ENCODE measurements at regions not wholly inside any gene's neighbourhood (a gene's known extent, or its start where the extent isn't known, plus 50 kb on each side); places are given as distances from the start of the nearest gene placed in this dataset.
"Not testable (repeated sequence)": the region's sequence is repeated elsewhere in the genome, so short reads cannot be mapped to it uniquely, and the experiment has no call there.

DNA sequence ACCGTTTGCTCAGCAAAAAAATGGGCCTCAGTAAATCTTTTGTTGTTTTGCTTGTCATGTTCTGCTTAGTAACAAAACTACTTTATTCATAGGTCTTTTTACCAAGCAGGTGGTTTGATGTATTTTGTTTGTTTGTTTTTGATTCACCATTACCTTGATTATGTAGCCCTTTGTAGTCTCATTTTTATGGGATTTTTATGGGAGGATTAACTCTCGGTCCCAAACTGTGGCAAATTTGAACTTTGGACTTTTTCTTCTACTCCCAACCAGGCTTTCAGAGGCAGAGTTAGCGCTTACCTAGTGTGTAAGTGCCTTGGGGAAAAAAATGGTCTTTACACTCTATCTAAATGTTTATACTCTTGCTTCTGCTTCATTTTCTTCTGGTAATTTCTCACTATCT, 276.7 kb upstream of the POU1F1 start:
- DNase-seq (ENCODE audit: low spot score) = no peak
- TF ChIP-seq, protein P1, sequence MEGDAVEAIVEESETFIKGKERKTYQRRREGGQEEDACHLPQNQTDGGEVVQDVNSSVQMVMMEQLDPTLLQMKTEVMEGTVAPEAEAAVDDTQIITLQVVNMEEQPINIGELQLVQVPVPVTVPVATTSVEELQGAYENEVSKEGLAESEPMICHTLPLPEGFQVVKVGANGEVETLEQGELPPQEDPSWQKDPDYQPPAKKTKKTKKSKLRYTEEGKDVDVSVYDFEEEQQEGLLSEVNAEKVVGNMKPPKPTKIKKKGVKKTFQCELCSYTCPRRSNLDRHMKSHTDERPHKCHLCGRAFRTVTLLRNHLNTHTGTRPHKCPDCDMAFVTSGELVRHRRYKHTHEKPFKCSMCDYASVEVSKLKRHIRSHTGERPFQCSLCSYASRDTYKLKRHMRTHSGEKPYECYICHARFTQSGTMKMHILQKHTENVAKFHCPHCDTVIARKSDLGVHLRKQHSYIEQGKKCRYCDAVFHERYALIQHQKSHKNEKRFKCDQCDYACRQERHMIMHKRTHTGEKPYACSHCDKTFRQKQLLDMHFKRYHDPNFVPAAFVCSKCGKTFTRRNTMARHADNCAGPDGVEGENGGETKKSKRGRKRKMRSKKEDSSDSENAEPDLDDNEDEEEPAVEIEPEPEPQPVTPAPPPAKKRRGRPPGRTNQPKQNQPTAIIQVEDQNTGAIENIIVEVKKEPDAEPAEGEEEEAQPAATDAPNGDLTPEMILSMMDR (IDR thresholded peaks at IDR 0.05; ENCODE audit: extremely low read depth, missing control alignments) = no peak

DNA sequence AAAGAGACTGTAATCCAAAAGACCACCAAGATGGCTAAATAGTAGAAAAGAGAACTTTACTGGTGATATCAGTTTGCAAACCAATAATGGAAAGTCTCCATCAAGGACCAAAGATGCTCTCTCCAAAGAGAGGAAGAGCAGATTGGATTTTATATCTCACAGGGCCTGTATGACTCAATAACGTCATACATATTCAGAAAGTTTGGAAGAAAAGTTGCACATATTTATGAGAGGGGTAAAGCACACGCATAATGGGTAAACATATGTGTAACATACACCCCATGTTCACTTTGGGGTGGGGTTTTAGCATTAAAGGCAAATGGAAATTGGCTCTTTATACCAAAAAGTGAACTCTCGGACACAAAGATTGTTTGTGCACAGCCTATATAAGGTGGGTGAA, 274.5 kb upstream of the POU1F1 start:
- TF ChIP-seq, protein P1 (IDR thresholded peaks at IDR 0.05; ENCODE audit: extremely low read depth, missing control alignments) = no peak

DNA sequence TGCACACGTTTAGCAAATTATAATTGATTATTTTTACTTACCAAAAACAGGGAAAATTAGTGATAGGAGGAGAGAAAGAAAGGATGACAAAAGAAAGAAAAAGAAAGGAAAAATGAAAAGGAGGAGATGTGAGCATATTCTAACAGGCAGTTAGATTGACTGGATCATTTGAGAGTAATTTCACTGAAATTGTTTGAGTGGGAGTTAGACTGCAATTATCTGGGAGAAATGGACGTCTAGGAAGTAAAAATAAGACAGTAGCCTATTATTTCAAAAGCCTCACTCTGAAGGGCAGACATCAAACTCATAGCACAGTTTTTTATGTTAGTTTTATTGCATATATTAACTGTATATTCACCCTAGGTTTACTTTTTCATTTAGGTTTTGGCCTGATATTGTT, 272.8 kb upstream of the POU1F1 start:
- TF ChIP-seq, protein P1 (IDR thresholded peaks at IDR 0.05; ENCODE audit: extremely low read depth, missing control alignments) = no peak
- DNase-seq (ENCODE audit: low spot score) = no peak

More for the DNA sequence above, 274.5 kb upstream of the POU1F1 start:
- DNase-seq (ENCODE audit: low spot score) = no peak

DNA sequence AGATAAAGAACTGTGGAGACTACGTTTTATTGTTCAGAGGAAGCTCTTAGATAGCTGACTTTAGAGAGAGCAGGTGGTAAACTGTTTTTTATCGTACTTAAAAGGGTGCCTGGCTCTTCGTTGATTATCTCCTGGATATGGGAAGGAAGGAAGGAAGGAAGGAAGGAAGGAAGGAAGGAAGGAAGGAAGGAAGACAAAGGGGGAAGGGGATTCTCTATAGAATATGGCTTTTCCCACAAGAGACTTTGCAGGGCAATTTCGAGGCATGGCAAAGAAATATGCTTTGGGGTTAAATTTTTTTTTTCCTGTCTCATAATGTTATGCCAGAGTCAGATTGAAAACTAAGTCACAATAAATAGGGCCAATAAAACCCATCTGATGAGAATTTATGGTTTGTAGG, 271.9 kb upstream of the POU1F1 start:
- TF ChIP-seq, protein P1 (IDR thresholded peaks at IDR 0.05; ENCODE audit: extremely low read depth, missing control alignments) = no peak
- DNase-seq (ENCODE audit: low spot score) = no peak

DNA sequence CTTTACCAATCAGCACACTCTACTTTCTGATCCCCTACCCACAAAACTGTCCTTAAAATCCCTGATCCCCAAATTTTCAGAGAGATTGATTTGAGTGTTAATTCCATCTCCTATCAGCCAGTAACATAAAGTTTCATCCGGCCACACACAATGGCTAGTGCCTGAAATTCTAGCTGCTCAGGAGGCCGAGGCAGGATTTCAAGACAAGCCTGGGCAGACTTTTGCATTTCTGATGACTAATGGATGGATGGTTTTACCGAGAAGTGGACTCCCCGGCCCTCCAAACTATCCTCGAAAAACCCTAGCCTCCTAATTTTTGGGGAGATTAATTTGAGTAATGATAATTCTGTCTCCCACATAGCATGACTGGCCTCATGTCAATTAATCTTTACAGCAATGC, 269.8 kb upstream of the POU1F1 start:
- DNase-seq (ENCODE audit: low spot score) = no peak
- TF ChIP-seq, protein P1 (IDR thresholded peaks at IDR 0.05; ENCODE audit: extremely low read depth, missing control alignments) = no peak

DNA sequence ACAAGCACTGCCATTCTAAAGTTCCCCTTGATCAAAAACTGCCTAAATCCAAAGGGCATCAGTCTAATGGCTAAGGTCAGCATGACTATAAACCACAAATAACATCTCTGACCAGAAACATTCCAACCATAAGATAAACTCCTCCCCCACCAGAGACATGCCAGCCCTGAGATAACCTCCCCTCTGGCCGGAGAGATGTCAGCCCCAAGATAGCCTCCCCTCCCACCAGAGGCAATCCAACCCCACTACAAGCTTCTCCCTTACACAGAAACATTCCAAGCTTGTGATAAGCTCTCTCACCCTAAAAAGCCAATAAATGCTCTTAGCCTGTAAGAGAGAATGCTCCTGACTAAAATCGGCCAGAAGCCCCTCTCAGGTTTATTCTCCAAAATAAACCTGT, 267.0 kb upstream of the POU1F1 start:
- not testable (repeated sequence) for DNase-seq (ENCODE audit: low spot score)

DNA sequence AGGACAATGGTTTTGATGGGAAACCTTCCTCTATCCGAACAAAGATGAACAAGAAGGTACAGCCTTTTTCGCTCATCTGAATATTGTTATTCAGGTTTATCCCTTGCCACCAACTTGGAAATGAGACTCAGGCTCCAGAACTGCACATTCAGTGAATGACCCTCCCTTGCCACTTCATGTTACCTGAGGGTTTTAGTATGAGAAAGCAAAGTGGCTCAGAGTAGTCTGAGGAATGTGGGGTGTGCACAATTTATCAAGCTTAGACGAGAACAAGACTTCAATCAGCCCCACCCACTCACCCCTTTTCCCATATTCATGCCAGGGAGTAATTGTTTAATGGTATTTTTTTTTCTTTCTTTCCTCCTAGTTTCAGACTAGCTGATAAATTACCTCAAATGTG, 265.3 kb upstream of the POU1F1 start:
- no peak for DNase-seq (ENCODE audit: low spot score)
- TF ChIP-seq, protein P1 (IDR thresholded peaks at IDR 0.05; ENCODE audit: extremely low read depth, missing control alignments) = no peak

DNA sequence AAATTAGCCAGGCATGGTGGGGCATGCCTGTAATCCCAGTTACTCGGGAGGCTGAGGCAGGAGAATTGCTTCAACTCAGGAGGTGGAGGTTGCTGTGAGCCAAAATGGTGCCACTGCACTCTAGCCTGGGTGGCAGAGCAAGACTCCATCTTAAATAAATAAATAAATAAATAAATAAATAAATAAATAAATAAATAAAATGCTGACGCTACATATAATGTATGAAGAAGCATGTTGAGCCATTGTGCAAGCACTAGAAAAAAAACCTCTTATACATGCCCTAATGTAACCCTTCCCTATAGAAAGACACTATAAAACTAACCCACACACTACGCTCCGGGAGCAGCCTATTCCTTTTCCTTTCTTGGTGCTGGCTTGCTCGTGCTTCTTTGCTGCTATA, 262.3 kb upstream of the POU1F1 start:
- not testable (repeated sequence) for DNase-seq (ENCODE audit: low spot score)

DNA sequence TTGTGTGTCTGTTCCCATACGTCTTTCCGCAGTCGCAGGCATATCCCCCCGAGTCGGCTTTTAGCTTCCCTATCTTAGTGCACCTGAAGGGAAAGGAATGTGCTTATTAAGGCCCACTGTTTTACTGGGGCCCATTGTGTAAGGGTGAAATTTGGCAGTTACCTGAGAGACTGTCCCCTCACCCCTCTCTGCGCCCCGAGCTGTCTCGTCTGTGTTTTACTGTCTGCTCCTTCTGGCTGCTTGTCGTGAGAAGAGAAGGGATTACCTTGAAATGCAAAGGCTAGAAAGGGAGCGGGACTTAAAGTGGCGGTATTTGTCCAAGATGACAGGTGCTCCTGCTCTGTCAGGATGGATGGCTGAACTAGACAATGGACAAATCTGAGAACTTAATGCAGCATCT, 233.0 kb upstream of the POU1F1 start:
- TF ChIP-seq, protein P1 (IDR thresholded peaks at IDR 0.05; ENCODE audit: extremely low read depth, missing control alignments) = no peak
- DNase-seq (ENCODE audit: low spot score) = no peak
